SK-N-SH (cell line): ENCODE measurements at regions not wholly inside any gene's neighbourhood (a gene's known extent, or its start where the extent isn't known, plus 50 kb on each side); places are given as distances from the start of the nearest gene placed in this dataset.

Experiments
- CTCF ChIA-PET: fragments of 300-600, 350-600 bp; formaldehyde crosslinking; extraction: SDS; loops from one replicate; lab custom pipeline; 2021; lab: Yijun Ruan, JAX
- POLR2A ChIA-PET: fragments of 350-600 bp; sonication (Branson Sonifier 250); formaldehyde crosslinking; extraction: SDS; loops from one replicate; lab custom pipeline; 2020; ENCODE audit warnings: antibody characterized with exemption, inconsistent platforms; lab: Yijun Ruan, JAX
- DNase-seq: peaks from one replicate; pipeline ENCODE4 v3.0.0; 2012
- H2AFZ ChIP-seq: fragments of 200-600 bp; sonication (generic); 2 replicates; pipeline ENCODE4 v1.8.1; 2016; ENCODE audit warnings: antibody characterized with exemption, mild to moderate bottlenecking, low read depth
- H3F3A ChIP-seq: fragments of 200-600 bp; sonication (generic); replicated peaks from 2 replicates; pipeline ENCODE3; 2016; ENCODE audit warnings: antibody characterized with exemption, mild to moderate bottlenecking; ENCODE audit not compliant: insufficient read depth
- H3K27ac ChIP-seq, 2 experiments: fragments of 200-500 bp in 1 of 2; fragments of 200-600 bp in 1 of 2; sonication (Bioruptor generic) in 1 of 2; sonication (generic), shearing (Covaris generic) in 1 of 2; 2 replicates each; pipeline versions ENCODE4 v1.5.1 to v1.6.1; 2014 to 2016; ENCODE audit warnings: low read depth in 2 of 2, inconsistent platforms in 1 of 2, low read length in 1 of 2, mild to moderate bottlenecking in 1 of 2, mixed read lengths in 1 of 2
- H3K27me3 ChIP-seq: fragments of 200-600 bp; sonication (generic), shearing (Covaris generic); 2 replicates; pipeline ENCODE4 v1.6.1; 2016; ENCODE audit warnings: mixed run types; ENCODE audit not compliant: insufficient read depth
- H3K36me3 ChIP-seq, 2 experiments: fragments of 200-500 bp in 1 of 2; fragments of 200-600 bp in 1 of 2; sonication (Bioruptor generic) in 1 of 2; sonication (generic) in 1 of 2; replicated peaks in 1 of 2; 2 replicates each; pipeline versions ENCODE3 to v1.5.1; 2014 to 2016; ENCODE audit warnings: low read length in 1 of 2, mild to moderate bottlenecking in 1 of 2; ENCODE audit not compliant: insufficient read depth in 2 of 2, control insufficient read depth in 1 of 2
- H3K4me1 ChIP-seq, 2 experiments: fragments of 200-500 bp in 1 of 2; fragments of 200-600 bp in 1 of 2; sonication (Bioruptor generic) in 1 of 2; sonication (generic), shearing (Covaris generic) in 1 of 2; 2 replicates each; pipeline versions ENCODE4 v1.5.1 to v1.6.1; 2014 to 2016; ENCODE audit warnings: low read depth in 1 of 2, low read length in 1 of 2, mixed run types in 1 of 2; ENCODE audit not compliant: insufficient read depth in 2 of 2, control insufficient read depth in 1 of 2
- H3K4me2 ChIP-seq: fragments of 200-600 bp; sonication (generic), shearing (Covaris generic); 2 replicates; pipeline ENCODE4 v1.6.1; 2017; ENCODE audit warnings: mixed run types
- H3K4me3 ChIP-seq, 2 experiments: fragments of 200-500 bp in 1 of 2; fragments of 200-600 bp in 1 of 2; sonication (Bioruptor generic) in 1 of 2; sonication (generic), shearing (Covaris generic) in 1 of 2; 2 replicates each; pipeline versions ENCODE4 v1.5.1 to v1.8.1; 2014 to 2016; ENCODE audit warnings: low read depth in 2 of 2, inconsistent platforms in 1 of 2, low read length in 1 of 2, mild to moderate bottlenecking in 1 of 2, mixed read lengths in 1 of 2, moderate library complexity in 1 of 2
- H3K79me2 ChIP-seq: fragments of 200-600 bp; sonication (generic); 2 replicates; pipeline ENCODE4 v1.8.1; 2017; ENCODE audit warnings: mild to moderate bottlenecking; ENCODE audit not compliant: insufficient read depth
- H3K9ac ChIP-seq: fragments of 200-600 bp; sonication (generic); 2 replicates; pipeline ENCODE4 v1.6.1; 2017; ENCODE audit warnings: mixed run types
- H3K9me2 ChIP-seq: fragments of 200-600 bp; sonication (generic); 2 replicates; pipeline ENCODE4 v1.6.1; 2017; ENCODE audit warnings: mixed run types
- H3K9me3 ChIP-seq: fragments of 200-600 bp; sonication (generic); 2 replicates; pipeline ENCODE4 v1.6.1; 2017; ENCODE audit warnings: mixed run types, mild to moderate bottlenecking, moderate library complexity
- H4K20me1 ChIP-seq: fragments of 200-600 bp; sonication (generic); 2 replicates; pipeline ENCODE4 v1.6.1; 2017; ENCODE audit warnings: mild to moderate bottlenecking, mixed run types; ENCODE audit not compliant: insufficient read depth
- CHD2 ChIP-seq: fragments of 150-350 bp; IDR thresholded peaks from 2 replicates; pipeline ENCODE4 v1.6.1; 2018; ENCODE audit warnings: low read length; ENCODE audit not compliant: partially characterized antibody
- EP300 ChIP-seq, 2 experiments: IDR thresholded peaks; 2 replicates each; pipeline versions ENCODE4 v1.4.0 to v1.6.1; 2012; ENCODE audit warnings: borderline replicate concordance in 1 of 2, low read depth in 1 of 2, low read length in 1 of 2
- EZH2phosphoT487 ChIP-seq: fragments of 200-600 bp; sonication (generic); IDR thresholded peaks from 2 replicates; pipeline ENCODE4 v1.6.1; 2017; ENCODE audit warnings: low read depth, mixed run types, mild to moderate bottlenecking, antibody characterized with exemption, moderate library complexity, borderline replicate concordance
- FOSL2 ChIP-seq: IDR thresholded peaks from 2 replicates; pipeline ENCODE4 v1.4.0; 2012; ENCODE audit warnings: low read depth, mild to moderate bottlenecking, moderate library complexity, borderline replicate concordance
- GATA2 ChIP-seq: sonication (generic); formaldehyde crosslinking; IDR thresholded peaks from 2 replicates; pipeline ENCODE4 v1.5.0; 2020; ENCODE audit warnings: mild to moderate bottlenecking, missing genetic modification reagents
- JUND ChIP-seq: IDR thresholded peaks from 2 replicates; pipeline ENCODE4 v1.4.0; 2012
- MEF2A ChIP-seq: IDR thresholded peaks from 2 replicates; pipeline ENCODE4 v1.4.0; 2012; ENCODE audit warnings: low read depth, borderline replicate concordance
- MXI1 ChIP-seq: IDR thresholded peaks from 2 replicates; pipeline ENCODE4 v1.6.1; 2012; ENCODE audit warnings: mild to moderate bottlenecking, low read depth, low read length, improper control_type of control experiment
- NFIC ChIP-seq: IDR thresholded peaks from 2 replicates; pipeline ENCODE4 v1.4.0; 2012; ENCODE audit warnings: borderline replicate concordance
- POLR2AphosphoS5 ChIP-seq: IDR thresholded peaks from 2 replicates; pipeline ENCODE4 v1.6.1; 2012; ENCODE audit warnings: low read depth, low read length
- RAD21 ChIP-seq: IDR thresholded peaks from 2 replicates; pipeline ENCODE4 v1.6.1; 2012; ENCODE audit warnings: mild to moderate bottlenecking, low read length
- RCOR1 ChIP-seq: fragments of 150-350 bp; IDR thresholded peaks from 2 replicates; pipeline ENCODE4 v1.6.1; 2017; ENCODE audit warnings: antibody characterized with exemption, low read length
- RFX5 ChIP-seq: IDR thresholded peaks from 2 replicates; pipeline ENCODE4 v1.6.1; 2012; ENCODE audit warnings: mild to moderate bottlenecking, improper control_type of control experiment, low read length
- RXRA ChIP-seq: IDR thresholded peaks from 2 replicates; pipeline ENCODE4 v1.4.0; 2012; ENCODE audit warnings: low read depth, mild to moderate bottlenecking, borderline replicate concordance
- SMC3 ChIP-seq: IDR thresholded peaks from 2 replicates; pipeline ENCODE4 v1.6.1; 2012; ENCODE audit warnings: low read depth, low read length, improper control_type of control experiment
- TEAD4 ChIP-seq: IDR thresholded peaks from 2 replicates; pipeline ENCODE4 v1.4.0; 2012; ENCODE audit warnings: mild to moderate bottlenecking, borderline replicate concordance; ENCODE audit not compliant: insufficient read depth
- YY1 ChIP-seq: IDR thresholded peaks from 2 replicates; pipeline ENCODE4 v1.4.0; 2012; ENCODE audit warnings: low read depth, mild to moderate bottlenecking
- WGBS: methylation state at CpG from one replicate; pipeline ENCODE4 v1.1.6; 2017; ENCODE audit warnings: low lambda C conversion rate; 5-methylcytosine and 5-hydroxymethylcytosine counted together

DNA sequence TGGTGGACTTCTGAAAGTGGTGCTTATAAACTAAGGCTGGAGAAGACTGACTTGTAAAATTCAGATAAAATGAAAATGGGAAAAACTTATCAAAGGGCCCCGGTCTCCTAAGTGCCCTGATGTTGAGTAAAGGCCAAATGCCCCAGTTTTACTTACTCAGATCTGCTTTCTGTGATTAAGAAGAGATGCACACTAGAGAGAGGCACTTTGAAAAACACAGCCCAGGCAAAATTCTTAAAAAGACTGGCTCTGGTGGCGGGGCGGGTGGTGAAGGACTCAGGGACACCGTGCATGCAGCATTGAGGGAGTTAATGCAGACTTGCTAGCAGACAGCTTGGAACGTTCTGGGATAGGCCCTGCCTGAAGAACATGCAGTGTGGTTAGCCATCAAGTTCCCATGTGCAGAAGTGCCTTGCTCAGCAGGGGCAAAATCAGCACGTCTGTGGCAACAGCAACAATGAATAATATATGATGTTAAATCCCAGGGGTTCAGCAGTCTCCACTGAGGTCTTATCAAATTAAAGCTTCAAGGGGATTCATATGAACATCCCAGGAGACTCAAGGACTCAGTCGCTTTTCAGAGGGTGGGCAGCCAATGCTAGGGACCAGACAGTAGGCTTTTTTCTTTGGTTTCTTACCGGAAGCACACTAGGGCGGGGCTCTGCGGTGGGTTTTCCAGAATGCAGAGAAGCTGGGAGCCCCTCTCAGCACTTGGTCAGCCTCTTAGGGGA, 105.0 kb downstream of the DAD1 start:
- no peak overlapping the region for H3K4me3 ChIP-seq
- ChIA-PET POLR2A (no interaction called here), CTCF (interaction anchor here (1.0 to 1.2 kb wide), 2 partner anchors 9 to 73 kb away, joined by 3 read pairs; no protein-coding TSS in a partner anchor)

GRCh38 chr14:22482782-22483553, 106.1 kb downstream of the DAD1 start:
- H3F3A ChIP-seq: no peaks in the 10 kb centered on the region
- peaks cover 9 to 22% of the 10 kb centered on the region in 2 experiments; a peak in 2 of 4 replicates for H3K4me1 ChIP-seq
- H4K20me1 ChIP-seq: no peaks in the 10 kb centered on the region
- peaks cover 18% of the 10 kb centered on the region for H3K27me3 ChIP-seq
- WGBS: 30% methylated on average over 6 of the region's 6 CpGs
- H3K9ac ChIP-seq: no peak overlapping the region
- H3K9me3 ChIP-seq: no peaks in the 10 kb centered on the region
- no peak overlapping the region for H3K4me2 ChIP-seq
- ChIA-PET POLR2A (no interaction called here), CTCF (interaction anchor here (2.0 kb wide), 1 partner anchor 87 kb away, joined by 6 read pairs; no protein-coding TSS in a partner anchor)
- no peak overlapping the region for H3K27ac ChIP-seq
- no peaks in the 10 kb centered on the region for H3K36me3 ChIP-seq
- H2AFZ ChIP-seq: no peak overlapping the region
- H3K4me3 ChIP-seq: no peak overlapping the region
- no peaks in the 10 kb centered on the region for H3K9me2 ChIP-seq
- DNase-seq: no peak
- H3K79me2 ChIP-seq: no peaks in the 10 kb centered on the region
- TF ChIP-seq FOSL2 (no peak), TEAD4 (no peak), EP300 (IDR thresholded peaks at IDR 0.05; ENCODE audit: borderline replicate concordance in 1 of 2, low read depth in 1 of 2, low read length in 1 of 2) (no peak), SMC3 (no peak), POLR2AphosphoS5 (no peak), RXRA (no peak), RAD21 (no peak), GATA2 (CRISPR knock-in tag) (no peak), JUND (no peak)

More for the DNA sequence above, 105.0 kb downstream of the DAD1 start:
- Histone ChIP-seq H3K4me1 (peaks cover 9 to 22% of the 10 kb centered on the region in 2 experiments; a peak in 2 of 4 replicates), H3K9me3 (no peaks in the 10 kb centered on the region), H2AFZ (no peak overlapping the region), H3K4me2 (no peak overlapping the region), H3F3A (no peaks in the 10 kb centered on the region), H3K27ac (no peak overlapping the region), H3K9me2 (no peaks in the 10 kb centered on the region), H3K9ac (no peak overlapping the region), H3K79me2 (no peaks in the 10 kb centered on the region), H4K20me1 (no peaks in the 10 kb centered on the region), H3K36me3 (no peaks in the 10 kb centered on the region), H3K27me3 (peaks cover 20% of the 10 kb centered on the region)
- DNase-seq: no peak
- WGBS: 36% methylated on average over 10 of the region's 10 CpGs
- TF ChIP-seq CHD2 (no peak), SMC3 (no peak), RCOR1 (no peak), JUND (no peak), EZH2phosphoT487 (no peak), NFIC (no peak), MEF2A (no peak), MXI1 (no peak), YY1 (no peak), RFX5 (no peak), TEAD4 (no peak)
